Mesendoderm (in vitro differentiated cells): ENCODE measurements at regions not wholly inside any gene's neighbourhood (a gene's known extent, or its start where the extent isn't known, plus 50 kb on each side); places are given as distances from the start of the nearest gene placed in this dataset.

ENCODE experiments used
- DNase-seq: peaks from one replicate; pipeline ENCODE4 v3.0.0; 2013
- H2AK5ac ChIP-seq: 2 replicates; pipeline ENCODE4 v1.6.1; 2013; ENCODE audit warnings: low read length, inconsistent platforms
- H2BK120ac ChIP-seq: 2 replicates; pipeline ENCODE4 v1.6.1; 2013; ENCODE audit warnings: low read depth, mild to moderate bottlenecking, low read length, moderate library complexity, mixed read lengths
- H2BK15ac ChIP-seq: replicated peaks from 2 replicates; pipeline ENCODE4 v1.6.1; 2013; ENCODE audit warnings: low read depth, mild to moderate bottlenecking, moderate library complexity
- H2BK5ac ChIP-seq: 2 replicates; pipeline ENCODE4 v1.6.1; 2013; ENCODE audit warnings: low read length, inconsistent platforms
- H3K18ac ChIP-seq: 2 replicates; pipeline ENCODE4 v1.6.1; 2013; ENCODE audit warnings: mild to moderate bottlenecking, low read length, mixed read lengths
- H3K23ac ChIP-seq: one replicate; pipeline ENCODE4 v1.6.1; 2013; ENCODE audit warnings: low read length
- H3K27ac ChIP-seq: 2 replicates; pipeline ENCODE4 v1.5.1; 2013; ENCODE audit warnings: low read depth, mild to moderate bottlenecking, inconsistent platforms, low read length, moderate library complexity
- H3K27me3 ChIP-seq: 2 replicates; pipeline ENCODE4 v1.6.1; 2013; ENCODE audit warnings: low read length, control low read depth, mild to moderate bottlenecking, inconsistent platforms; ENCODE audit not compliant: insufficient read depth, poor library complexity
- H3K36me3 ChIP-seq: 2 replicates; pipeline ENCODE4 v1.6.1; 2013; ENCODE audit warnings: low read length, inconsistent platforms; ENCODE audit not compliant: control insufficient read depth, insufficient read depth
- H3K4ac ChIP-seq: one replicate; pipeline ENCODE4 v1.6.1; 2013; ENCODE audit warnings: low read depth, mild to moderate bottlenecking, low read length, moderate library complexity
- H3K4me1 ChIP-seq: 2 replicates; pipeline ENCODE4 v1.6.1; 2013; ENCODE audit warnings: low read depth, low read length, inconsistent platforms; ENCODE audit not compliant: control insufficient read depth
- H3K4me2 ChIP-seq: 2 replicates; pipeline ENCODE4 v1.6.1; 2013; ENCODE audit warnings: low read length
- H3K4me3 ChIP-seq: 2 replicates; pipeline ENCODE4 v1.5.1; 2013; ENCODE audit warnings: mild to moderate bottlenecking, low read length
- H3K56ac ChIP-seq: one replicate; pipeline ENCODE4 v1.6.1; 2013; ENCODE audit warnings: low read length
- H3K79me1 ChIP-seq: 2 replicates; pipeline ENCODE4 v1.6.1; 2013; ENCODE audit warnings: low read length, inconsistent platforms
- H3K79me2 ChIP-seq: 2 replicates; pipeline ENCODE4 v1.6.1; 2013; ENCODE audit warnings: mild to moderate bottlenecking, low read length; ENCODE audit not compliant: control insufficient read depth, insufficient read depth
- H3K9ac ChIP-seq: 2 replicates; pipeline ENCODE4 v1.6.1; 2013; ENCODE audit warnings: low read length, inconsistent platforms
- H4K5ac ChIP-seq: one replicate; pipeline ENCODE4 v1.6.1; 2013; ENCODE audit warnings: low read length
- H4K8ac ChIP-seq: one replicate; pipeline ENCODE4 v1.6.1; 2013; ENCODE audit warnings: low read depth, mild to moderate bottlenecking, control low read depth, low read length, moderate library complexity
- WGBS: extraction: QIAGEN DNeasy Blood & Tissue Kit; methylation state at CpG from one replicate; pipeline ENCODE4 v1.1.7; 2013; ENCODE audit warnings: low lambda C conversion rate, missing lambda C conversion rate; ENCODE audit not compliant: insufficient coverage; ENCODE audit errors: extremely low coverage; 5-methylcytosine and 5-hydroxymethylcytosine counted together

- DNase-seq: no peak
- Histone ChIP-seq H4K5ac (no peak overlapping the region), H3K23ac (no peak overlapping the region), H3K79me2 (no peaks in the 10 kb centered on the region), H3K27ac (no peak overlapping the region), H3K18ac (no peak overlapping the region), H3K36me3 (no peaks in the 10 kb centered on the region), H2BK15ac (no peak overlapping the region), H2AK5ac (no peak overlapping the region), H3K9ac (no peak overlapping the region), H3K4me2 (no peak overlapping the region), H3K4ac (no peak overlapping the region), H3K56ac (no peak overlapping the region), H4K8ac (no peak overlapping the region), H3K4me1 (peaks cover 2% of the 10 kb centered on the region), H3K4me3 (no peak overlapping the region), H3K27me3 (no peaks in the 10 kb centered on the region), H2BK120ac (no peak overlapping the region), H2BK5ac (no peak overlapping the region), H3K79me1 (no peaks in the 10 kb centered on the region)
- no CpG with 5 or more reads among the region's 7 CpGs for WGBS
Measured at GRCh38 chr7:35505066-35505465, 189.9 kb downstream of the HERPUD2 start.

- no peak overlapping the region for H2BK120ac ChIP-seq
- H3K79me2 ChIP-seq: no peaks in the 10 kb centered on the region
- H3K4me2 ChIP-seq: no peak overlapping the region
- no peak overlapping the region for H4K5ac ChIP-seq
- no peaks in the 10 kb centered on the region for H3K36me3 ChIP-seq
- H2BK5ac ChIP-seq: no peak overlapping the region
- H3K4me3 ChIP-seq: no peak overlapping the region
- no peak overlapping the region for H3K9ac ChIP-seq
- H3K4ac ChIP-seq: no peak overlapping the region
- no peak overlapping the region for H3K23ac ChIP-seq
- no peak for DNase-seq
- no peaks in the 10 kb centered on the region for H3K4me1 ChIP-seq
- H2BK15ac ChIP-seq: no peak overlapping the region
- H3K27ac ChIP-seq: no peak overlapping the region
- H3K18ac ChIP-seq: no peak overlapping the region
- H3K27me3 ChIP-seq: no peaks in the 10 kb centered on the region
- no CpG with 5 or more reads among the region's 5 CpGs for WGBS
- no peak overlapping the region for H2AK5ac ChIP-seq
- H3K79me1 ChIP-seq: no peaks in the 10 kb centered on the region
- H3K56ac ChIP-seq: no peak overlapping the region
- no peak overlapping the region for H4K8ac ChIP-seq
Measured at GRCh38 chr7:35504365-35504764, 190.6 kb downstream of the HERPUD2 start.

DNA sequence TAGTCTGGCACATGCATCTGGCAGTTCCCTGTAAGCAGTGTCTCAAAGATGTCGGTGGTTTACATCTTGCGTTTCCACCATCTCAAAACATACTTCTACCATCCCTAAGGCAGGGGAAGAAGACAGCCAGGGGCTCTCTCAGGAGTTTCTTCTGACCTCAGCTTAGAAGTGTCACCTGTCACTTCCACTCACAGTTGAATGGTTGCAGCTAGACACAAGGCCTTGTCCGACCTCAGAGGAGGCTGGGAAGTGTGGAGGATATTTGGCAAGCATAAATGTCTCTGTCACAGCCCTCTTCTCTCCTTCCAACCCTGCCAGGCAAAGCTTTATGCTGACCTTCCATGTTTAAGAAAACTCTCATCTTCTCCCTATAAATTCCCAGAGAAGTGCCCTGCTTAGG lies 193.3 kb downstream of the HERPUD2 start:
- Histone ChIP-seq H4K8ac (no peak overlapping the region), H3K23ac (no peak overlapping the region), H3K36me3 (no peaks in the 10 kb centered on the region), H3K4ac (no peak overlapping the region), H3K27me3 (no peaks in the 10 kb centered on the region), H3K9ac (no peak overlapping the region), H2AK5ac (no peak overlapping the region), H2BK15ac (no peak overlapping the region), H2BK5ac (no peak overlapping the region), H3K79me2 (no peaks in the 10 kb centered on the region), H4K5ac (no peak overlapping the region), H3K27ac (no peak overlapping the region), H3K4me2 (no peak overlapping the region), H3K79me1 (no peaks in the 10 kb centered on the region), H2BK120ac (no peak overlapping the region), H3K4me1 (no peaks in the 10 kb centered on the region), H3K18ac (no peak overlapping the region), H3K56ac (no peak overlapping the region), H3K4me3 (no peak overlapping the region)
- DNase-seq: no peak
- WGBS: no CpG with 5 or more reads among the region's 3 CpGs

GRCh38 chr7:35499226-35499625 lies 195.7 kb downstream of the HERPUD2 start:
- H3K27me3 ChIP-seq: no peaks in the 10 kb centered on the region
- H3K36me3 ChIP-seq: no peaks in the 10 kb centered on the region
- H3K79me2 ChIP-seq: no peaks in the 10 kb centered on the region
- no peaks in the 10 kb centered on the region for H3K4me1 ChIP-seq
- no peaks in the 10 kb centered on the region for H3K79me1 ChIP-seq
- WGBS: no CpG with 5 or more reads among the region's 5 CpGs
- no peak overlapping the region for H3K18ac ChIP-seq
- no peak for DNase-seq
- H3K23ac ChIP-seq: no peak overlapping the region
- H3K27ac ChIP-seq: no peak overlapping the region
- no peak overlapping the region for H4K5ac ChIP-seq
- H2AK5ac ChIP-seq: no peak overlapping the region
- no peak overlapping the region for H3K4ac ChIP-seq
- no peak overlapping the region for H3K4me2 ChIP-seq
- no peak overlapping the region for H2BK120ac ChIP-seq
- H2BK15ac ChIP-seq: no peak overlapping the region
- H2BK5ac ChIP-seq: no peak overlapping the region
- no peak overlapping the region for H3K4me3 ChIP-seq
- no peak overlapping the region for H3K56ac ChIP-seq
- no peak overlapping the region for H4K8ac ChIP-seq
- H3K9ac ChIP-seq: no peak overlapping the region

GRCh38 chr7:35498416-35498815 lies 196.5 kb downstream of the HERPUD2 start:
- H3K4ac ChIP-seq: no peak overlapping the region
- H3K79me1 ChIP-seq: no peaks in the 10 kb centered on the region
- no peak overlapping the region for H2BK15ac ChIP-seq
- no peaks in the 10 kb centered on the region for H3K4me1 ChIP-seq
- H3K9ac ChIP-seq: no peak overlapping the region
- H4K5ac ChIP-seq: no peak overlapping the region
- H3K27me3 ChIP-seq: no peaks in the 10 kb centered on the region
- H3K4me3 ChIP-seq: no peak overlapping the region
- H3K56ac ChIP-seq: no peak overlapping the region
- H3K79me2 ChIP-seq: no peaks in the 10 kb centered on the region
- no peak for DNase-seq
- no peak overlapping the region for H3K23ac ChIP-seq
- no peak overlapping the region for H2AK5ac ChIP-seq
- H3K27ac ChIP-seq: no peak overlapping the region
- no peak overlapping the region for H3K4me2 ChIP-seq
- H3K36me3 ChIP-seq: no peaks in the 10 kb centered on the region
- no peak overlapping the region for H2BK120ac ChIP-seq
- no peak overlapping the region for H3K18ac ChIP-seq
- no peak overlapping the region for H4K8ac ChIP-seq
- H2BK5ac ChIP-seq: no peak overlapping the region
- WGBS: no CpG with 5 or more reads among the region's 6 CpGs

DNA sequence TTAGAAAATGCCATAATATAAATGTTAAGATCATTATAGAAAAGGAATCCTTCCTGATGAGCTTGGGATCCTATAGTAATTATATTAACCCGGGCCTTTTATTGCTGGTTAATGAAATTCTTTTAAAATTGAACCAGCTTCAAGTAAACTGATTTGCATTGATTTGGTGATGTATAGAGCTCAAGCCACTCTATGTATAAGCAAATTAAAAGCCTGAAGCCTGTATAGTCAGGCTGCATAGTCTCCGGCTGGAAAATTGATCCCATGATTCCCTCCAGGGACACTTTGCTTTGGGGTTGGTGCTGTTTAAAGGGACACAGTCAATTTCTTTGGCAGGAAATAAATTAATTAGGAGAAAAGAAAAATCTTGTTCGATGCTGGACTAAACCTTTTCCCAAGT lies 199.1 kb downstream of the HERPUD2 start:
- Histone ChIP-seq H2BK5ac (no peak overlapping the region), H3K36me3 (no peaks in the 10 kb centered on the region), H4K5ac (no peak overlapping the region), H3K23ac (no peak overlapping the region), H2AK5ac (no peak overlapping the region), H3K9ac (no peak overlapping the region), H3K27me3 (no peaks in the 10 kb centered on the region), H3K4me2 (no peak overlapping the region), H2BK15ac (no peak overlapping the region), H3K18ac (no peak overlapping the region), H3K56ac (no peak overlapping the region), H3K27ac (no peak overlapping the region), H3K4me1 (no peaks in the 10 kb centered on the region), H4K8ac (no peak overlapping the region), H2BK120ac (no peak overlapping the region), H3K79me1 (no peaks in the 10 kb centered on the region), H3K4me3 (no peak overlapping the region), H3K79me2 (no peaks in the 10 kb centered on the region), H3K4ac (no peak overlapping the region)
- no CpG with 5 or more reads among the region's 3 CpGs for WGBS
- DNase-seq: no peak
